ENCODE measurements at regions not wholly inside any gene's neighbourhood (a gene's known extent, or its start where the extent isn't known, plus 50 kb on each side); places are given as distances from the start of the nearest gene placed in this dataset.

GRCh38 chr7:52482076-52482475 lies 553.4 kb upstream of the POM121L12 start:
- TF ChIP-seq ZFX (IDR thresholded peaks at IDR 0.05; ENCODE audit: borderline replicate concordance) (no peak), CTCF (IDR thresholded peaks at IDR 0.05) (no peak)
- H3K27ac ChIP-seq = no peak overlapping the region

GRCh38 chr7:52481571-52481970 lies 553.9 kb upstream of the POM121L12 start:
- H3K27ac ChIP-seq = no peak overlapping the region
- TF ChIP-seq CTCF (IDR thresholded peaks at IDR 0.05) (no peak), ZFX (IDR thresholded peaks at IDR 0.05; ENCODE audit: borderline replicate concordance) (no peak)

- TF ChIP-seq CTCF (IDR thresholded peaks at IDR 0.05) (no peak), ZFX (IDR thresholded peaks at IDR 0.05; ENCODE audit: borderline replicate concordance) (no peak)
- no peak overlapping the region for H3K27ac ChIP-seq
These were observed 555.4 kb upstream of the POM121L12 start for GRCh38 chr7:52479990-52480389.

GRCh38 chr7:52475001-52475582 lies 560.3 kb upstream of the POM121L12 start:
- no peak overlapping the region for H3K27ac ChIP-seq
- TF ChIP-seq ZFX (IDR thresholded peaks at IDR 0.05; ENCODE audit: borderline replicate concordance) (no peak), CTCF (IDR thresholded peaks at IDR 0.05) (no peak)

GRCh38 chr7:52473756-52474155 lies 561.7 kb upstream of the POM121L12 start:
- TF ChIP-seq CTCF (IDR thresholded peaks at IDR 0.05) (no peak), ZFX (IDR thresholded peaks at IDR 0.05; ENCODE audit: borderline replicate concordance) (no peak)
- H3K27ac ChIP-seq = no peak overlapping the region

- TF ChIP-seq ZFX (IDR thresholded peaks at IDR 0.05; ENCODE audit: borderline replicate concordance) (no peak), CTCF (IDR thresholded peaks at IDR 0.05) (no peak)
- H3K27ac ChIP-seq = no peak overlapping the region
These were observed 563.3 kb upstream of the POM121L12 start for GRCh38 chr7:52472006-52472620.

- TF ChIP-seq ZFX (IDR thresholded peaks at IDR 0.05; ENCODE audit: borderline replicate concordance) = no peak
- no peak for TF ChIP-seq CTCF (IDR thresholded peaks at IDR 0.05)
- H3K27ac ChIP-seq = no peak overlapping the region
These were observed 570.2 kb upstream of the POM121L12 start for GRCh38 chr7:52465216-52465615.

Data from 22Rv1 (cell line).